ENCODE measurements at regions not wholly inside any gene's neighbourhood (a gene's known extent, or its start where the extent isn't known, plus 50 kb on each side); places are given as distances from the start of the nearest gene placed in this dataset.

GRCh38 chrX:82589410-82589809 is 918.7 kb upstream of the POU3F4 start:
- Histone ChIP-seq H3K36me3 (ENCODE audit: control insufficient read depth in 2 of 4, insufficient read depth in 4 of 4, low read length in 3 of 4) (no peaks in the 10 kb centered on the region), H3K4me2 (ENCODE audit: insufficient read depth in 1 of 2, low read depth in 2 of 2, low read length in 2 of 2) (no peak overlapping the region), H3K56ac (replicated peaks; ENCODE audit: insufficient read length, low read depth, low read length) (no peak overlapping the region), H4K91ac (replicated peaks; ENCODE audit: insufficient read length, low read length) (no peak overlapping the region), H4K8ac (ENCODE audit: extremely low read depth, insufficient read depth, low read length) (no peak overlapping the region), H3K27ac (ENCODE audit: low read depth, low read length) (no peak overlapping the region), H2BK20ac (ENCODE audit: low read length) (no peak overlapping the region), H3K23me2 (ENCODE audit: low read depth, low read length) (peaks cover 2% of the 10 kb centered on the region; the same call in 1 of the 2 replicates), H3K9ac (replicated peaks in 1 of 4; ENCODE audit: extremely low read depth in 1 of 4, low read depth in 3 of 4, low read length in 3 of 4) (no peak overlapping the region), H2AK5ac (ENCODE audit: low read depth, low read length) (no peak overlapping the region), H3K23ac (ENCODE audit: insufficient read length) (no peak overlapping the region), H3K4me3 (ENCODE audit: extremely low read depth in 1 of 4, insufficient read depth in 2 of 4, low read depth in 3 of 4, low read length in 4 of 4) (no peak overlapping the region), H3K79me2 (ENCODE audit: control insufficient read depth in 1 of 2, insufficient read depth in 2 of 2, low read length in 2 of 2) (no peaks in the 10 kb centered on the region), H3K79me1 (ENCODE audit: low read depth, low read length) (no peaks in the 10 kb centered on the region), H2AFZ (ENCODE audit: low read length) (no peak overlapping the region), H4K20me1 (replicated peaks in 1 of 2; ENCODE audit: control insufficient read depth in 1 of 2, insufficient read depth in 2 of 2, low read length in 2 of 2) (no peaks in the 10 kb centered on the region), H3K27me3 (replicated peaks in 1 of 4; ENCODE audit: control insufficient read depth in 3 of 4, extremely low read depth in 1 of 4, insufficient read depth in 3 of 4, low read length in 3 of 4) (no peaks in the 10 kb centered on the region), H2BK120ac (replicated peaks; ENCODE audit: low read depth, low read length) (no peak overlapping the region), H3K4ac (replicated peaks; ENCODE audit: insufficient read length, low read depth, low read length) (no peak overlapping the region), H3K14ac (ENCODE audit: insufficient read length) (no peak overlapping the region), H2BK15ac (ENCODE audit: low read length) (no peak overlapping the region), H4K5ac (ENCODE audit: insufficient read length, low read depth, low read length) (no peak overlapping the region), H3K4me1 (replicated peaks in 1 of 4; ENCODE audit: control insufficient read depth in 3 of 4, insufficient read depth in 4 of 4, low read length in 3 of 4) (no peaks in the 10 kb centered on the region), H2BK5ac (ENCODE audit: low read depth, low read length) (no peak overlapping the region), H3K18ac (ENCODE audit: extremely low read depth, low read length) (no peak overlapping the region), H3K9me3 (ENCODE audit: insufficient read depth in 2 of 2, low read depth in 1 of 2, low read length in 1 of 2) (no peaks in the 10 kb centered on the region), H2BK12ac (ENCODE audit: low read depth, low read length) (no peak overlapping the region)
- ChIA-PET CTCF (ENCODE audit: partially characterized antibody) (no interaction called here), POLR2A (ENCODE audit: partially characterized antibody) (no interaction called here)
- DNase-seq (ENCODE audit: low read depth in 1 of 2, low spot score in 2 of 2) = no peak
- no peak for TF ChIP-seq ZNF274 (IDR thresholded peaks at IDR 0.05; ENCODE audit: borderline replicate concordance, extremely low read depth, low read length)
- WGBS, 2 experiments (ENCODE audit: extremely low coverage in 1 of 2, insufficient coverage in 1 of 2, insufficient read length in 1 of 2, insufficient replicate concordance in 2 of 2, low coverage in 1 of 2, low lambda C conversion rate in 2 of 2, missing lambda C conversion rate in 1 of 2) = 98% methylated on average over 5 of the region's 5 CpGs; no CpG with 5 or more reads in 1 of the 2 experiments
- FAIRE-seq = no peak

All from H1 (cell line).